ENCODE measurements at regions not wholly inside any gene's neighbourhood (a gene's known extent, or its start where the extent isn't known, plus 50 kb on each side); places are given as distances from the start of the nearest gene placed in this dataset.

DNA sequence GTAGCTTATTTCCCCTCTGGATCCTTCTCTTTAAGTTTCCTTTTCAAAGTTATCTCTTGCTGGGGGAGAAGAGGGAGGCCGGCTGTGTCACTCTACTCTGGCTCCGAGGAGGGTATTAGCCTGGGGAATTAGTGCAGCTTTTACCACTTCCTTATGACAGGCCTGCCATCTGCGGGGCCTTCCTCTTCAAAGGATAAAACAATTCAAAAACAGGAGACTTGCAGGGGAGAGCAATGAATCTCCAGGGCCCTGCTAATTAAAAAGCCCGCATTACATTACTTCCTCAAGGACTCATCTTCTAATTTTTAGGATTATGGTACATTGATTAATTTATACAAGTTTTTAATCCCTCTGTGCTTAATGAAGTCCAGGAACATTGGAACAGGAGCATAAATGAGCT, 190.9 kb upstream of the CDH5 start:
- TF ChIP-seq, protein P1, sequence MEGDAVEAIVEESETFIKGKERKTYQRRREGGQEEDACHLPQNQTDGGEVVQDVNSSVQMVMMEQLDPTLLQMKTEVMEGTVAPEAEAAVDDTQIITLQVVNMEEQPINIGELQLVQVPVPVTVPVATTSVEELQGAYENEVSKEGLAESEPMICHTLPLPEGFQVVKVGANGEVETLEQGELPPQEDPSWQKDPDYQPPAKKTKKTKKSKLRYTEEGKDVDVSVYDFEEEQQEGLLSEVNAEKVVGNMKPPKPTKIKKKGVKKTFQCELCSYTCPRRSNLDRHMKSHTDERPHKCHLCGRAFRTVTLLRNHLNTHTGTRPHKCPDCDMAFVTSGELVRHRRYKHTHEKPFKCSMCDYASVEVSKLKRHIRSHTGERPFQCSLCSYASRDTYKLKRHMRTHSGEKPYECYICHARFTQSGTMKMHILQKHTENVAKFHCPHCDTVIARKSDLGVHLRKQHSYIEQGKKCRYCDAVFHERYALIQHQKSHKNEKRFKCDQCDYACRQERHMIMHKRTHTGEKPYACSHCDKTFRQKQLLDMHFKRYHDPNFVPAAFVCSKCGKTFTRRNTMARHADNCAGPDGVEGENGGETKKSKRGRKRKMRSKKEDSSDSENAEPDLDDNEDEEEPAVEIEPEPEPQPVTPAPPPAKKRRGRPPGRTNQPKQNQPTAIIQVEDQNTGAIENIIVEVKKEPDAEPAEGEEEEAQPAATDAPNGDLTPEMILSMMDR (IDR thresholded peaks at IDR 0.05), result no peak
- no peak for TF ChIP-seq POLR2A (IDR thresholded peaks at IDR 0.05)
